GM12875 (cell line): ENCODE measurements at regions not wholly inside any gene's neighbourhood (a gene's known extent, or its start where the extent isn't known, plus 50 kb on each side); places are given as distances from the start of the nearest gene placed in this dataset.
"Not testable (repeated sequence)": the region's sequence is repeated elsewhere in the genome, so short reads cannot be mapped to it uniquely, and the experiment has no call there.

Experiments used
- H3K4me3 ChIP-seq: one replicate; pipeline ENCODE4 v1.5.1; 2011; ENCODE audit warnings: low read depth, low read length, control low read depth
- CTCF ChIP-seq: IDR thresholded peaks from 2 replicates; pipeline ENCODE4 v1.5.1; 2011; ENCODE audit warnings: low read depth, mild to moderate bottlenecking, control low read depth, inconsistent platforms, low read length, moderate library complexity, borderline replicate concordance; ENCODE audit not compliant: insufficient read depth

DNA sequence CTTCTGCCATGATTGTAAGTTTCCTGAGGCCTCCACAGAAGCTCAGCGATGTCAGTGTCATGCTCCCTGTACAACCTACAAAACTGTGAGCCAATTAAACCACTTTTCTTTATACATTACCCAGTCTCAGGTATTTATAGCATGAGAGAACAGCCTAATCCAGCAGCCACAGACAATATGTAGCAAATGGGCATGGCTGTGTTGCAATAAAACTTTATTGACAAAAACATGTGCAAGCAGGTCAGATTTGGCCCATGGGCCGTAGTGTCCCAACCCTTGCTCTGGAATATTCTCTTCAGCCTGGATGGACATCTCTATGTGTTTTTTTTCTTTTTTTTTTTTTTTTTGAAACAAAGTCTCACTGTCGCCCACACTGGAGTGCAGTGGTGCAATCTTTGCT lies 60.9 kb upstream of the EEF2KMT start:
- no peak overlapping the region for H3K4me3 ChIP-seq
- no peak for TF ChIP-seq CTCF

DNA sequence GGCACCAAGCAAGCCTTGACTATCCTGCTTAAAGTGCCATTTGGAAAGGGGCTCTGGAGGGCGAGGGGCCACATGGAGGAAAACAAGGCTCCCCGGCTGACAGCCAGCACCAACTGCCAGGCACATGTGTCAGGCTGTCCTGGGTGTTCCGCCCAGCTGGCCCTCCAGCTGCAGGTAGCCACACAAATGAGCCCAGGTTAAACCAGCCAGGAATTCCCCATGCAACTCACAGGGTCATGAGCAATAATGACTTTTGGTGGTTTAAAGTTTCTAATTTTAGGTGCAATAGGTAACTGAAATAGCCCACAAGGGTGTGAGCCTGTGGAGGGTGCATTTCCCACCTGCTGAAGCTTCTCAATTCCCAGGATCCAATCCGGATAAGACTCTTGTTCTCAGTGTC lies 58.9 kb upstream of the EEF2KMT start:
- H3K4me3 ChIP-seq, result not testable (repeated sequence)

DNA sequence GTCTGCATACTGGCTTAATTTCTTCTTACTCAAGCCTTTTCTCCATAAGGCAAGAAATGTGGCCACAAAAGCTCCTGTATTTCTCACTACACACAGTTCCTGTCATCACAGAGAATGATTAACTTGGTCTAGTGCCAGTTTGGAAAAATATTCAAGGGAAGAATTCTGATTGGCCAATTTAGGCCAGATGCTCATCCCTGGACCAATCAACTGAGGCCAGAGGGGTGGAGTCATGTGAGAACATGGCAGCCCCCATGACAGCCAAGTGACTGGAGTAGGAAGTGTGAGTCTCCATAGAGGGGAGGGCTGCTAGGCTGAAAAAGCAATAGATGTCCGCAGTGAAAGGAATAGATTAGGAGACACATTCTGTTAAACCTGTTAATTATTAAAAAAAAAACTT lies 56.4 kb upstream of the EEF2KMT start:
- not testable (repeated sequence) for H3K4me3 ChIP-seq

DNA sequence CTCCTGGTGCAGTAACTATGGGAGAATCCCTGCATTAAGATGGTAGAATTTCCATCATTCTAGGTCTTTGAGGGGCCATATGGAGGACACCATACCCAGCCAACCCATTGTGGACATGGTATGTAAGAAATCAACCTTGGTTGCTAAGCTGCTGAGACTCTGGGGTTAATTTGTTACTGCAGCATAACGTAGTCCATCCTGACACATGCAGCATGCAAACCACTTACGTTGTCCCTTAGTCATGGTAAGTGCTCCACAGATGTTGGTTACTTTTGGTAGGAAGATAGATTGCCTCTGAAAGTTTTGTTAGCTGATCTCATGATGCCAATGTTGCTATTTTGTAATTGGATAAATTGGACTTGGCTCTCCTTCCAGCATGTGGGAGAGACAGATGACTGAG lies 53.8 kb upstream of the EEF2KMT start:
- H3K4me3 ChIP-seq, result not testable (repeated sequence)
